ENCODE measurements at regions not wholly inside any gene's neighbourhood (a gene's known extent, or its start where the extent isn't known, plus 50 kb on each side); places are given as distances from the start of the nearest gene placed in this dataset.
A peak's percentile ranks its signal among the peaks of the same experiment; 100 is the strongest.
"Not testable (repeated sequence)": the region's sequence is repeated elsewhere in the genome, so short reads cannot be mapped to it uniquely, and the experiment has no call there.

- not testable (repeated sequence) for H3K4me3 ChIP-seq (replicated peaks in 1 of 2; ENCODE audit: low read depth in 2 of 2, low read length in 2 of 2); DNase-seq (ENCODE audit: low read depth in 2 of 2)
Observed at GRCh38 chr4:55696424-55696823, 60.3 kb upstream of the NMU start.

GRCh38 chr4:55706541-55706940 lies 70.4 kb upstream of the NMU start:
- DNase-seq (ENCODE audit: low read depth in 2 of 2) = peak; percentile 10 to 53
- H3K4me3 ChIP-seq (replicated peaks in 1 of 2; ENCODE audit: low read depth in 2 of 2, low read length in 2 of 2) = no peak overlapping the region
- TF ChIP-seq, protein P1, sequence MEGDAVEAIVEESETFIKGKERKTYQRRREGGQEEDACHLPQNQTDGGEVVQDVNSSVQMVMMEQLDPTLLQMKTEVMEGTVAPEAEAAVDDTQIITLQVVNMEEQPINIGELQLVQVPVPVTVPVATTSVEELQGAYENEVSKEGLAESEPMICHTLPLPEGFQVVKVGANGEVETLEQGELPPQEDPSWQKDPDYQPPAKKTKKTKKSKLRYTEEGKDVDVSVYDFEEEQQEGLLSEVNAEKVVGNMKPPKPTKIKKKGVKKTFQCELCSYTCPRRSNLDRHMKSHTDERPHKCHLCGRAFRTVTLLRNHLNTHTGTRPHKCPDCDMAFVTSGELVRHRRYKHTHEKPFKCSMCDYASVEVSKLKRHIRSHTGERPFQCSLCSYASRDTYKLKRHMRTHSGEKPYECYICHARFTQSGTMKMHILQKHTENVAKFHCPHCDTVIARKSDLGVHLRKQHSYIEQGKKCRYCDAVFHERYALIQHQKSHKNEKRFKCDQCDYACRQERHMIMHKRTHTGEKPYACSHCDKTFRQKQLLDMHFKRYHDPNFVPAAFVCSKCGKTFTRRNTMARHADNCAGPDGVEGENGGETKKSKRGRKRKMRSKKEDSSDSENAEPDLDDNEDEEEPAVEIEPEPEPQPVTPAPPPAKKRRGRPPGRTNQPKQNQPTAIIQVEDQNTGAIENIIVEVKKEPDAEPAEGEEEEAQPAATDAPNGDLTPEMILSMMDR (IDR thresholded peaks at IDR 0.05; ENCODE audit: low read depth, low read length) = no peak

DNA sequence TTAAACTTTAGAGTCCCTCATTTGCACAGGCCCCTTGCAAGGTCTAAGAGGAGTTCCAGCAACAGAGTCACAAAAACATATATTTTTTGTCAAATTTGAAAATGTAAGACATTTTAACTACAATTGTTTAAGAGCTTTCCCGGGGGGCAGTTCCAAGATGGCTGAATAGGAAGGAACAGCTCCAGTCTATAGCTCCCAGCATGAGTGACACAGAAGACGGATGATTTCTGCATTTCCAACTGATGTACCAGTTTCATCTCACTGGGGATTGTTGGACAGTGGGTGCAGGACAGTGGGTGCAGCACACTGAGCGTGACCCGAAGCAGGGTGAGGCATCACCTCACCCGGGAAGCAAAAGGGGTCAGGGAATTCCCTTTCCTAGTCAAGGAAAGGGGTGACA lies 71.4 kb upstream of the NMU start:
- H3K4me3 ChIP-seq (replicated peaks in 1 of 2; ENCODE audit: low read depth in 2 of 2, low read length in 2 of 2) = no peak overlapping the region

GRCh38 chr4:55707991-55708390 lies 71.9 kb upstream of the NMU start:
- not testable (repeated sequence) for DNase-seq (ENCODE audit: low read depth in 2 of 2); H3K4me3 ChIP-seq (replicated peaks in 1 of 2; ENCODE audit: low read depth in 2 of 2, low read length in 2 of 2)

More for the DNA sequence above, 71.4 kb upstream of the NMU start:
- DNase-seq (ENCODE audit: low read depth in 2 of 2) = no peak
- TF ChIP-seq, protein P1 (IDR thresholded peaks at IDR 0.05; ENCODE audit: low read depth, low read length) = no peak

DNA sequence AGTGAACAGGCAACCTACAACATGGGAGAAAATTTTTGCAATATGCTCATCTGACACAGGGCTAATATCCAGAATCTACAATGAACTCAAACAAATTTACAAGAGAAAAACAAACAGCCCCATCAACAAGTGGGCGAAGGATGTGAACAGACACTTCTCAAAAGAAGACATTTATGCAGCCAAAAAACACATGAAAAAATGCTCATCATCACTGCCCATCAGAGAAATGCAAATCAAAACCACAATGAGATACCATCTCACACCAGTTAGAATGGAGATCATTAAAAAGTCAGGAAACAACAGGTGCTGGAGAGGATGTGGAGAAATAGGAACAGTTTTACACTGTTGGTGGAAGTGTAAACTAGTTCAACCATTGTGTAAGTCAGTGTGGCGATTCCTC lies 76.7 kb upstream of the NMU start:
- not testable (repeated sequence) for H3K4me3 ChIP-seq (replicated peaks in 1 of 2; ENCODE audit: low read depth in 2 of 2, low read length in 2 of 2); DNase-seq (ENCODE audit: low read depth in 2 of 2)

GRCh38 chr4:55721651-55722050 lies 85.6 kb upstream of the NMU start:
- H3K4me3 ChIP-seq (replicated peaks in 1 of 2; ENCODE audit: low read depth in 2 of 2, low read length in 2 of 2) = no peak overlapping the region
- TF ChIP-seq, protein P1 (IDR thresholded peaks at IDR 0.05; ENCODE audit: low read depth, low read length) = no peak
- no peak for DNase-seq (ENCODE audit: low read depth in 2 of 2)

DNA sequence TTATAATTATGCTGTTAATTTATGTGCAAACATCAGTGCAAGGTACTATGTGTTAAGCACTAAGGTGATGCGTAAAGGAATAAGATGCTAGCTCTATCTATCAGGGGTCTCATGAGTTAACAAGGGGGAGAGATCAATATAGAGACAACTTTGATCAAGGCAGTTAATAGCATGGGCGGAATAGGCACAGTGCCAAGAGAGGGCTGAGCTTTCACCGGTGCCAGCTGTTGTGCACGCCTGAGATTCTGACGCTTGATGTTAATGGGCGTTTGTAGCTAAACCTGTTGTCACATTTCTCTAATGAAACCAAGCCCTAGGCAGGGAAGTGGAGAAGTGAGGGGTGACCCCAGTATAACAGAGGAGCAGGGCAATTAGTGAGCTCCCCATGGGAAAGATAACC lies 86.0 kb upstream of the NMU start:
- no peak overlapping the region for H3K4me3 ChIP-seq (replicated peaks in 1 of 2; ENCODE audit: low read depth in 2 of 2, low read length in 2 of 2)
- no peak for DNase-seq (ENCODE audit: low read depth in 2 of 2)
- TF ChIP-seq, protein P1 (IDR thresholded peaks at IDR 0.05; ENCODE audit: low read depth, low read length) = no peak

DNA sequence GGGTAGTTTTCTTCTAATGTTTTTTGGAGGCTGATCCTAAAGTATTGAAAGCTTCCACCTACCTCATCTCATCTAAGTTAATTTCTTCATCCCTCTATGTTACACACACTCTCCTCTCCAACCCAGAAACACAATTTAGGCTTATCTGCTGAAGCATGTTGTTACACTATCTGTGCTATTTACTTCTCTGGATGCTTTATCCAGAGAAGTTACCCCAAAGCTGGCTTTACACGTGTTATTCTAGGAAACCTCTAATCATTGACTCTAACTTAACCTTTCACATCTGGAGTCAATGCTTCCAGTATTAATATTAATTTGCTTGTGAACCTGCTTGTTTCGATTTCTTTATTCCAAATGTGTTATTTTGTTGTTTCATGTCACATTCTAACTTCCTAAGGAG lies 87.3 kb upstream of the NMU start:
- no peak for DNase-seq (ENCODE audit: low read depth in 2 of 2)
- H3K4me3 ChIP-seq (replicated peaks in 1 of 2; ENCODE audit: low read depth in 2 of 2, low read length in 2 of 2) = no peak overlapping the region
- TF ChIP-seq, protein P1 (IDR thresholded peaks at IDR 0.05; ENCODE audit: low read depth, low read length) = no peak

DNA sequence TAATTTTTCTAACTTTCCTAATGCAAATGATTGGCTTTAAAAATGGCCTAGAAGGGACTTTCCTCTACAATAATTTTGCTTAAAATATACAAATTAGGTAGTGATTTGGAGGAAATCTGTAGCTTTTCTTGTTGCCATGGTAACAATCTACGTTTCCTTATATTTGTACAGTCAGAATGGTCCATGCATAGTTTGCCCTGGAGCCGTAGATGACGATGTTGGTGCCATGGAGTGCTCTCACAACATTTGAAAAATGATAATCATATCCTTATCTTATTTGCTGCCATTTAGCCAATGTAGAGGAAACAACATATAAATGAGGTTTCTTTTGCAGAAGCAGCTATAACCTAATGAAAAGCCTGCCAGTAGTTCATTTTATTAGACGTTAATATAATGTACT lies 89.0 kb upstream of the NMU start:
- no peak overlapping the region for H3K4me3 ChIP-seq (replicated peaks in 1 of 2; ENCODE audit: low read depth in 2 of 2, low read length in 2 of 2)
- peak in 1 of 2 donors; percentile 5 for DNase-seq (ENCODE audit: low read depth in 2 of 2)
- TF ChIP-seq, protein P1 (IDR thresholded peaks at IDR 0.05; ENCODE audit: low read depth, low read length) = no peak

Measured in cardiac fibroblast (primary cell).